Psoas muscle (tissue), 7 donors: ENCODE measurements at regions not wholly inside any gene's neighbourhood (a gene's known extent, or its start where the extent isn't known, plus 50 kb on each side); places are given as distances from the start of the nearest gene placed in this dataset.
"Not testable (repeated sequence)": the region's sequence is repeated elsewhere in the genome, so short reads cannot be mapped to it uniquely, and the experiment has no call there.

Source experiments
- ATAC-seq, 4 donors: fragments of 200-7000 bp; cut with Tn5 transposase; one replicate each; pipeline ENCODE4 v1.9.1; 2020; ENCODE audit warnings: moderate library complexity in 3 of 4, mild to moderate bottlenecking in 2 of 4
- DNase-seq, 2 donors: peaks; one replicate each; pipeline ENCODE4 v3.0.0-alpha.2; 2020
- H3K27ac ChIP-seq: fragments of 200-600 bp; one replicate; pipeline ENCODE4 v1.8.0; 2022
- H3K27me3 ChIP-seq, 3 donors: fragments of 200-600 bp in 1 of 3; one replicate each; pipeline versions ENCODE4 v1.6.1 to v1.8.0; 2013 to 2022; ENCODE audit warnings: low read length in 2 of 3, mild to moderate bottlenecking in 2 of 3, moderate library complexity in 1 of 3; ENCODE audit not compliant: insufficient read depth in 3 of 3
- H3K36me3 ChIP-seq, 2 donors: fragments of 200-600 bp in 1 of 2; one replicate each; pipeline versions ENCODE4 v1.6.1 to v1.8.0; 2013 to 2022; ENCODE audit warnings: low read depth in 1 of 2, mild to moderate bottlenecking in 1 of 2, moderate library complexity in 1 of 2; ENCODE audit not compliant: insufficient read depth in 1 of 2
- H3K4me1 ChIP-seq: fragments of 200-600 bp; one replicate; pipeline ENCODE4 v1.8.0; 2022
- H3K4me3 ChIP-seq: fragments of 200-600 bp; one replicate; pipeline ENCODE4 v1.8.0; 2022; ENCODE audit warnings: mild to moderate bottlenecking
- H3K9me3 ChIP-seq: fragments of 200-600 bp; one replicate; pipeline ENCODE4 v1.8.0; 2022
- CTCF ChIP-seq: fragments of 200-600 bp; IDR thresholded peaks from one replicate; pipeline ENCODE4 v1.8.0; 2022; ENCODE audit warnings: antibody characterized with exemption
- WGBS, 3 donors: extraction: QIAGEN DNeasy Blood & Tissue Kit; methylation state at CpG; one replicate each; pipeline versions ENCODE4 v1.1.6 to v1.1.7; 2013; 5-methylcytosine and 5-hydroxymethylcytosine counted together
- intact Hi-C, 2 donors: fragments of 100-400 bp; cut with DNase I; formaldehyde crosslinking; loops; one replicate each; pipeline versions ENCODE4 v1.11.0 to v1.14.2; 2022
- donor health status: healthy with polysubstance abuse.
- donor health status: DM: no; HTN: no; CAD: no; lungs with moderate emphysema.
- donor health status: Bipolar disorder and iron deficiency.
- donor health status: healthy.
- donor health status: DM: yes; HTN: yes; CAD: no.
- donor health status: DM: no; HTN: no; CAD: no.
- donor health status: DM: yes; HTN: yes; CAD: no.

DNA sequence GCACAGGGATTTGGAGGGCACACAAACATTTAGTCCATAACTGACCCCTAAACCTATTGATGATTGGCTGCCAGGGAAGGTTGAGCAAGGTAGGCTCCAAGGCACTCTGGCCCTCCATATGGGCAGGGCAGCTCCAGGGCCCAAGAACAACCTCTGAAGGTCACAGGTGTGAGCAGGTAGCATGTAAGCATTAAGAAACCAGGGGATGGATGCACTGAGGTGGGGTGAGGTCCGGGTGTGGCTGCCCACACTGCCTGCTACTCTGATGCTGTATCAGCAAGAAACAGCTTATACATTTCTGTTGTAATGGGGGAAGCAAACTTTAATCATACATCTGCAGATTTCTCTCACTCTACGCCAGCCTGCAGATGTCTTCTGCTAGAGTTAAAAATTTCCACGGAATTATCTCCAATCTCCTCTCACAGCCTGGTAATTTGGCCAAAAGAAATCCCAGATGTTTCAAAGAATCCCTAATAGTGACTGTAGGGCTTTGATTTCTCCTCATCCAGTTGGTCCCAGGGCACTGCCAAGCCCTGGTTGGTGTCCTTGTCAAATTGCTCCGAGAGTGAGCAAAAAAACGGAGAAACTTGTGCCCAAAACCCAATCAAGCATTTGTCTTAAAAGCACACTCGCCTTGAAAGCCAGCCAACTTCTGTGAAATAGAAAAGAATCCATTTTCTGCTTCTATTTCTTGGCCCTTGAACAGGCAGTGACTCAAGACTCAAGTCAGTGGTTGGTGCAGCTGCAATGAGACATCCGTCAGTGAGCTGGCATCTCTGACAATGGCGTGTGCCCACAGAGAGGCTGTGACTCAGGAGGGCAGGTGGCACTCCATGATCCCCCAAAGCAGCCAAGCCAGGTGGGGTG is 72.5 kb upstream of the MRI1 start:
- H3K27me3 ChIP-seq: peaks cover 0 to 3% (median 0%) of the 10 kb centered on the region in 3 donors
- no peak overlapping the region for H3K27ac ChIP-seq
- DNase-seq: no peak
- peaks cover 4% of the 10 kb centered on the region for H3K9me3 ChIP-seq
- 22 to 30% (median 24%) methylated on average over 8 of the region's 8 CpGs for WGBS, 3 donors
- intact Hi-C loops: no loop called here
- ATAC-seq: no peak
- no peak overlapping the region for H3K4me3 ChIP-seq
- H3K36me3 ChIP-seq: no peaks in the 10 kb centered on the region
- TF ChIP-seq CTCF: no peak
- H3K4me1 ChIP-seq: no peaks in the 10 kb centered on the region

- Histone ChIP-seq H3K36me3 (no peaks in the 10 kb centered on the region), H3K27me3 (peaks cover 0 to 3% (median 0%) of the 10 kb centered on the region in 3 donors), H3K9me3 (peaks cover 4% of the 10 kb centered on the region), H3K4me1 (no peaks in the 10 kb centered on the region), H3K27ac (no peak overlapping the region), H3K4me3 (no peak overlapping the region)
- intact Hi-C loops: no loop called here
- ATAC-seq (no peak), DNase-seq (no peak)
- no peak for TF ChIP-seq CTCF
- 78 to 87% (median 81%) methylated on average over 3 of the region's 3 CpGs for WGBS, 3 donors
These were observed 75.2 kb upstream of the MRI1 start for GRCh38 chr19:13689085-13689484.

GRCh38 chr19:13684021-13684420 is 80.3 kb upstream of the MRI1 start:
- Histone ChIP-seq H3K4me3 (no peak overlapping the region), H3K27me3 (no peaks in the 10 kb centered on the region), H3K27ac (no peak overlapping the region), H3K4me1 (no peaks in the 10 kb centered on the region), H3K36me3 (no peaks in the 10 kb centered on the region), H3K9me3 (peaks cover 15% of the 10 kb centered on the region)
- WGBS, 3 donors: 34 to 39% (median 36%) methylated on average over 1 of the region's 1 CpG
- no peak for ATAC-seq
- no peak for TF ChIP-seq CTCF
- DNase-seq: no peak
- intact Hi-C loops: no loop called here

DNA sequence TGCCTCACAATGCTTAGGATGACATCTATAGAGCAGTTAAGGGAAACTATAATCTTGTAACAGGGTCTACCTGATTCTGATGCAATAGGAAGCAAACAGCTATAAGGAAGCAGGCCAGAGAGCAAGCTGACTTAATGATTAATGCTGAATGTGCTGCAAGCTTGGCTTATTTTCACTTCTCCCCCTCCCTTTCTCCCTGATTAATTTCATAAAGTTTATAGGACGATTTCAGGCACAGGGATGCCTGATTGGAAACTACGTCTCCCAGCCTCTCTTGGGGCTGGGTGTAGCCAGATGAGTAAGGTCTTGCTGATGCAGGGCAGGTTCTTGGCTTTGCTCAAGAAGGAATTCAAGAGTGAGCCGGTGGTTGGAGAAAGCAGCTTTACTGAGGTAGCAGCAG is 82.8 kb upstream of the MRI1 start:
- 53 to 62% (median 55%) methylated on average over 3 of the region's 3 CpGs for WGBS, 3 donors
- DNase-seq (no peak), ATAC-seq (no peak)
- no peak overlapping the region for H3K4me3 ChIP-seq
- H3K4me1 ChIP-seq: no peaks in the 10 kb centered on the region
- H3K9me3 ChIP-seq: peaks cover 11% of the 10 kb centered on the region
- no peaks in the 10 kb centered on the region for H3K36me3 ChIP-seq
- H3K27ac ChIP-seq: no peak overlapping the region
- H3K27me3 ChIP-seq: no peaks in the 10 kb centered on the region
- no peak for TF ChIP-seq CTCF
- intact Hi-C loops: no loop called here

DNA sequence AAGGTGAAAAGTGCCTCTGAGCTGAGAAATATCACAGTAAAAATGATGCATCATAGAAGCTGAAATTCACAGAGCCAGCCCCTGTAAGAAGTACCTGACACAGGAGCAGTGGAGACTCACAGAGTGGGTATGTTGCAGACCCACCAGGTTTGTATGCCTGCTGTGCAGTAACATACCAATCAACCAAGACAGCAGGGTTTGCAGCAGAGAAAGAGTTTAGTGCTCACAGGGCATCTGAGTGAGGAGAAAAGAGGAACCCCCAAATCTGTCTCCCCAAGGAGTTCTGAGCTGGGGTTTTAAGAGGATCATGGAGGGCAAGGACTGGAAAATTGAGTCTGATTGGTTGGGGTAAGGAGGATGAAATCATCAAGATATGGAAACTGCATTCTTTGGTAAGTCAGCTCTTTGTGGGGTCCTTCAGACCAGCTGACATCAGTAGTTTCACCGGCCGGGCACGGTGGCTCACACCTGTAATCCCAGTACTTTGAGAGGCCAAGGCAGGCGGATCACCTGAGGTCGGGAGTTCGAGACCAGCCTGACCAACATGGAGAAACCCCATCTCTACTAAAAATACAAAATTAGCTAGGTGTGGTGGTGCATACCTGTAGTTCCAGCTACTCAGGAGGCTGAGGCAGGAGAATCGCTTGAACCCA is 83.5 kb upstream of the MRI1 start:
- ATAC-seq, H3K4me3 ChIP-seq, intact Hi-C loops, H3K27me3 ChIP-seq, H3K27ac ChIP-seq, H3K36me3 ChIP-seq, DNase-seq, H3K4me1 ChIP-seq: not testable (repeated sequence)
- peaks cover 11% of the 10 kb centered on the region for H3K9me3 ChIP-seq
- WGBS, 3 donors: 94 to 98% (median 95%) methylated on average over 4 to 7 of the region's 7 CpGs

DNA sequence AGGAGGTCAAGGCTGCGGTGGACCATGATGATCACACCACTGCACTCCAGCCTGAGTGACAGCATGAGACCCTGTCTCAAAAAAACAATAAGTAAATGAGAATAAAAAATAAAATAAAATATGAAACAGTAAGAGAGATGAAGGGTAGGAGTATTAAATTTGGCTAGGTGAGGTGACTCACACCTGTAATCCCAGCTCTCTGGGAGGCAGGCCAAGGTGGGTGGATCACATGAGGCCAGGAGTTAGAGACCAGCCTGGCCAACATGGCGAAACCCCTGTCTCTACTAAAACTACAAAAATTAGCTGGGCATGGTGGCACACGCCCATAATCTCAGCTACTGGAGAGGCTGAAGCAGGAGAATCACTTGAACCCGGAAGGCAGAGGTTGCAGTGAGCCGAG is 87.4 kb upstream of the MRI1 start:
- H3K27me3 ChIP-seq, intact Hi-C loops, ATAC-seq, H3K4me3 ChIP-seq, H3K27ac ChIP-seq, H3K4me1 ChIP-seq, DNase-seq, H3K36me3 ChIP-seq: not testable (repeated sequence)
- peaks cover 11% of the 10 kb centered on the region for H3K9me3 ChIP-seq
- 89 to 98% (median 91%) methylated on average over 5 of the region's 5 CpGs for WGBS, 3 donors

- H3K27ac ChIP-seq, DNase-seq, H3K4me1 ChIP-seq, intact Hi-C loops, H3K4me3 ChIP-seq, ATAC-seq, H3K9me3 ChIP-seq, H3K36me3 ChIP-seq, H3K27me3 ChIP-seq: not testable (repeated sequence)
- 90 to 97% (median 90%) methylated on average over 6 to 7 of the region's 7 CpGs for WGBS, 3 donors
These were observed 91.7 kb upstream of the MRI1 start for GRCh38 chr19:13672480-13673175.
